AG09319 (cell line): ENCODE measurements at regions not wholly inside any gene's neighbourhood (a gene's known extent, or its start where the extent isn't known, plus 50 kb on each side); places are given as distances from the start of the nearest gene placed in this dataset.
"Not testable (repeated sequence)": the region's sequence is repeated elsewhere in the genome, so short reads cannot be mapped to it uniquely, and the experiment has no call there.

Source experiments
- DNase-seq: peaks from one replicate; pipeline ENCODE4 v3.0.0-alpha.2; 2010; ENCODE audit warnings: low read depth; ENCODE audit errors: extremely low read depth
- TF ChIP-seq, protein P1 (sequence below): IDR thresholded peaks from 2 replicates; pipeline ENCODE4 v1.5.1; 2011; ENCODE audit warnings: low read depth, mild to moderate bottlenecking, inconsistent platforms, low read length, moderate library complexity

DNA sequence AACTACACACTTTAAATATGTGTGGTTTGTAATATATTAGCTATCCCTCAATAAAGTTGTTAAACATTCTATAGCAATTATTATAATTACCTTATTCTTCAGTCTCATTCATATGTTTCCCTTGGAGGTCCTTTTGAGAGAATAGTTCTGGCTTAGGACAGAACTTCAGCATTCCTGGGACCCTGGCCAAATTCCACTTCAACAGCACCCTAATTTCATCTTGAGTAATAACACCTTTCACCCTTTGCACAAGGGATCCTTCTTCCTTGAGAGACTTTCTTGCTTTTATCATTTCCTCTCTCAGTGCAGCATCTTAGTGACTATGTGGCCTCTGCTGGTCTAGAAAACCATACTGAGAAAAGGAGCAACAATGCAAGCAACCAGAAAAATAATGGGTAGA is 255.9 kb downstream of the C11orf87 start:
- TF ChIP-seq, protein P1, sequence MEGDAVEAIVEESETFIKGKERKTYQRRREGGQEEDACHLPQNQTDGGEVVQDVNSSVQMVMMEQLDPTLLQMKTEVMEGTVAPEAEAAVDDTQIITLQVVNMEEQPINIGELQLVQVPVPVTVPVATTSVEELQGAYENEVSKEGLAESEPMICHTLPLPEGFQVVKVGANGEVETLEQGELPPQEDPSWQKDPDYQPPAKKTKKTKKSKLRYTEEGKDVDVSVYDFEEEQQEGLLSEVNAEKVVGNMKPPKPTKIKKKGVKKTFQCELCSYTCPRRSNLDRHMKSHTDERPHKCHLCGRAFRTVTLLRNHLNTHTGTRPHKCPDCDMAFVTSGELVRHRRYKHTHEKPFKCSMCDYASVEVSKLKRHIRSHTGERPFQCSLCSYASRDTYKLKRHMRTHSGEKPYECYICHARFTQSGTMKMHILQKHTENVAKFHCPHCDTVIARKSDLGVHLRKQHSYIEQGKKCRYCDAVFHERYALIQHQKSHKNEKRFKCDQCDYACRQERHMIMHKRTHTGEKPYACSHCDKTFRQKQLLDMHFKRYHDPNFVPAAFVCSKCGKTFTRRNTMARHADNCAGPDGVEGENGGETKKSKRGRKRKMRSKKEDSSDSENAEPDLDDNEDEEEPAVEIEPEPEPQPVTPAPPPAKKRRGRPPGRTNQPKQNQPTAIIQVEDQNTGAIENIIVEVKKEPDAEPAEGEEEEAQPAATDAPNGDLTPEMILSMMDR = no peak

GRCh38 chr11:109680127-109680526 is 258.1 kb downstream of the C11orf87 start:
- no peak for DNase-seq
- TF ChIP-seq, protein P1 = no peak

More for the DNA sequence above, 255.9 kb downstream of the C11orf87 start:
- DNase-seq = no peak

DNA sequence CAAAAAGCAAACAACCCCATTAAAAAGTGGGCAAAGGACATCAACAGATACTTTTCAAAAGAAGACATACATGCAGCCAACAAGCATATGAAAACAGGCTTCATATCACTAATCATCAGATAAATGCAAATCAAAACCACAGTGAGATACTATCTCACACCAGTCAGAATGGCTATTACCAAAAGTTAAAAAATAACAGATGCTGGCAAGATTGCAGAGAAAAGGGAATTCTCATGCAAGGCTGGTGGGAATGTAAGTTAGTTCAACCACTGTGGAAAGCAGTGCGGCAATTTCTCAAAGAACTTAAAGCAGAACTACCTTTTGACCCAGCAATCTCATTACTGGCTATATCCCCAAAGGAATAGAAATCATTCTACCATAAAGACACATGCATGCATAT is 260.8 kb downstream of the C11orf87 start:
- not testable (repeated sequence) for DNase-seq

- no peak for DNase-seq
- TF ChIP-seq, protein P1 = no peak
Measured at GRCh38 chr11:109695696-109696095, 273.7 kb downstream of the C11orf87 start.

GRCh38 chr11:109696191-109696897 is 274.4 kb downstream of the C11orf87 start:
- DNase-seq = no peak
- TF ChIP-seq, protein P1 = no peak

DNA sequence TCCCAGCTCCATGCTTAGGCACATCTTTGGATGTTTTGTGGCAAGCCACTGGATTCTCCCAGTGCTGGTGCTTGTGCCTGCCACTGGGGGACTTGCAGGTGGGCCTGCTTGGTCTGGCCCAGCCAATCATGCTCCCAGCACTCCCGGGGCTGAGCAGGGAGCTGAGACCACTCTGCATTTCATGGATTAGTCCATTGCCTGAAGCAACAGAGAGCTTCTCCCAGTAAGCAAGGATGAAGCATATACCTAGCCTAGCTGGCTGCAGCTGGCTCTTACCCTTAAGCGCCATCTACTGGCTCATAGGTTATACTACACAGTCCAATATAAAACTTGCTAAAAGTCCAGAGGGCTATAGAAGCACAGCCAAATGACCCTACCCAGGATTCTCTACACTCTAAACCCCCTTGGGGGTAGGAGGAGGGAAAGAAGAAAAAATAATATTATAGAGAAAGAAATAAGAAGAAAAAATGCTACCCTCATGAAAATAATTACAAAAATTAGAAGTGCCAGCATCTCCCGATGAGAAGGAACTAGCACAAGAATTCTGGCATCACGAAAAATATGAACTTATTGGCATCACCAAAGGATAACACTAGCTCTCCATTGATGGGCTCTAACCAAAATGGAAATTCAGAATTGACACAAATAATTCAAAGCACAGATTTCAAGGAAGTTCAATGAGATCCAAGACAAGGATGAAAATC is 275.3 kb downstream of the C11orf87 start:
- TF ChIP-seq, protein P1 = peak; percentile 65
- DNase-seq = peak; percentile 1

- TF ChIP-seq, protein P1 = no peak
- no peak for DNase-seq
Measured at GRCh38 chr11:109698237-109698636, 276.2 kb downstream of the C11orf87 start.
